NOMO-1 treated with DMSO at 0.1 percent for 48 hours (cell line): ENCODE measurements at regions not wholly inside any gene's neighbourhood (a gene's known extent, or its start where the extent isn't known, plus 50 kb on each side); places are given as distances from the start of the nearest gene placed in this dataset.
A peak's percentile ranks its signal among the peaks of the same experiment; 100 is the strongest.
"Not testable (repeated sequence)": the region's sequence is repeated elsewhere in the genome, so short reads cannot be mapped to it uniquely, and the experiment has no call there.

ENCODE experiments used
- DNase-seq: peaks from one replicate; lab custom pipeline; 2025; ENCODE audit not compliant: unreplicated experiment; lab: John Stamatoyannopoulos, UW

- DNase-seq: no peak
Observed at GRCh38 chr13:87153371-87153770, 517.8 kb upstream of the SLITRK5 start.

DNA sequence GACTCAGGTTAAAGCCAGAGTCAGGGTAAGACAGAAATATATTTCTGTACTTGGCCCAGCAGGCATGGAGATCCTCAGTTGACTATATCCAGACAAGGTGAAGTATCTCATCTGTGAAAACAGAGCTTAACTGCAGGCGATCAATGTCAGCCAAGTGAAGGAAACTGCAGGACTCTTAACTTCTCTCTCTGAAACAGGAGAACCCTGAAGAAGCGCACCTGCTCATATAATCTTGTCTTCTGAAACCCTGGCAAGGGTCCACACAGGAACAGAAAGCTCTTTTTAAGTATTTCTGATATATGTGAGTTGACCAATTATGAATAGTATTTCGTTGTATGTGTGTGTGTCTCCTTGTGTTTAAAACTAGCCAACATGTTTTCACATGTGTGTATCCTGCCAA, 504.8 kb upstream of the SLITRK5 start:
- DNase-seq: no peak

DNA sequence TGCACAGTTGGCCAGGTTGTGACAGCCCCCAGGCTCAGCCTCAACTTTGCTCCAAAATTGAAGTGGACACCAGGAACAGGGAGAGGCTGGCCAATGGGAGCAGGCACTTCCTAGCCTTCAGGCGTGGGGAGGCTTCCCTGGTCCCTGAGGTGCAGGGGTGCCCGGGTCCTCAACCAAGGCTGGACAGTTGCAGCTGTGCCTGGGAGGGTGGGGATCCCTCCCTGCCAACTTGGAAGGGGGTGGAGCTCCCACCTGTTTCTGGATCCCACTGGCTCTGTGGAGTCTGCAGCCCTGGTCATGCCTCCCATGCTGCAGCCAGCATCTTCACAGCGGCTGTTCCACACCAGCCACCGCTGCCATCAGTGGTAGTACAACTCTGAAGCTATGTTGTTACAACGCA, 502.8 kb upstream of the SLITRK5 start:
- no peak for DNase-seq

GRCh38 chr13:87169337-87169736, 501.8 kb upstream of the SLITRK5 start:
- no peak for DNase-seq

- DNase-seq: no peak
Observed at GRCh38 chr13:87172166-87172835, 498.9 kb upstream of the SLITRK5 start.

DNA sequence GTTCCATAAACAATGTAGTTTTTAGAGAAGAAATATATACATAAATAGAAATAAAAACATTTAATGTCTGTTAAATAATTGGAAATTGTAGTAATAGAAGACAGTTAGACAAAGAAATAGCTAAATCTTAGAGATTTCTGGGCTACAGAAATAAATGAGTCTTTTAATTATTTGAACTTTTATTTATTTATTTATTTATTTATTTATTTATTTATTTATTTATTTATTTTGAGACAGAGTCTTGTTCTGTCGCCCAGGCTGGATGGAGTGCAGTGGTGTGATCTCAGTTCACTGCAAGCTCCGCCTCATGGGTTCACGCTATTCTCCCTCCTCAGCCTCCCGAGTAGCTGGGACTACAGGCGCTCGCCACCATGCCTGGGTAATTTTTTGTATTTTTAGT, 486.0 kb upstream of the SLITRK5 start:
- not testable (repeated sequence) for DNase-seq

DNA sequence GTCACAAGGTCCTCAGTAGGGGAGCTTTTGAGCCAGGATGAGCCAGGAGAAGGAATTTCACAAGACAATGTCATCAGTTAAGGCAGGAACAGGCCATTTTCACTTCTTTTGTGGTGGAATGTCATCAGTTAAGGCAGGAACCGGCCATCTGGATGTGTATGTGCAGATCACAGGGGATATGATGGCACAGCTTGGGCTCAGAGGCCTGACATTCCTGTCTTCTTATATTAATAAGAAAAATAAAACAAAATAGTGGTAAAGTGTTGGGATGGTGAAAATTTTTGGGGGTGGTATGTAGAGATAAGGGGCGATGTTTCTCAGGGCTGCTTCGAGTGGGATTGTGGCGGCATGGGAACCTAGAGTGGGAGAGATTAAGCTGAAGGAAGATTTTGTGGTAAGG, 484.5 kb upstream of the SLITRK5 start:
- DNase-seq: not testable (repeated sequence)

DNA sequence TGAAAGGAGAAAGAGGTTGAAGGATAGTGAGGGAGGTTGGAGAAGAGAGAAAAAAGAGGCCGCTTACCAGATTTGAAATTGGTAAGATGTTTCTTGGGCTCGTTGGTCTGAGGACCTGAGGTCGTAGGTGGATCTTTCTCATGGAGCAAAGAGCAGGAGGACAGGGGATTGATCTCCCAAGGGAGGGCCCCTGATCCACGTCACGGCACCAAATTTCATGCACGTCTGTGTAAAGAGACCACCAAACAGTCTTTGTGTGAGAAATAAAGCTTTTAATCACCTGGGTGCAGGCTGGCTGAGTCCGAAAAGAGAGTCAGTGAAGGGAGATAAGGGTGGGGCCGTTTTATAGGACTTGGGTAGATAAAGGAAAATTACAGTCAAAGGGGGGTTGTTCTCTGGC, 479.7 kb upstream of the SLITRK5 start:
- DNase-seq: not testable (repeated sequence)

GRCh38 chr13:87198371-87198770, 472.8 kb upstream of the SLITRK5 start:
- no peak for DNase-seq

GRCh38 chr13:87206708-87207107, 464.5 kb upstream of the SLITRK5 start:
- DNase-seq: no peak

DNA sequence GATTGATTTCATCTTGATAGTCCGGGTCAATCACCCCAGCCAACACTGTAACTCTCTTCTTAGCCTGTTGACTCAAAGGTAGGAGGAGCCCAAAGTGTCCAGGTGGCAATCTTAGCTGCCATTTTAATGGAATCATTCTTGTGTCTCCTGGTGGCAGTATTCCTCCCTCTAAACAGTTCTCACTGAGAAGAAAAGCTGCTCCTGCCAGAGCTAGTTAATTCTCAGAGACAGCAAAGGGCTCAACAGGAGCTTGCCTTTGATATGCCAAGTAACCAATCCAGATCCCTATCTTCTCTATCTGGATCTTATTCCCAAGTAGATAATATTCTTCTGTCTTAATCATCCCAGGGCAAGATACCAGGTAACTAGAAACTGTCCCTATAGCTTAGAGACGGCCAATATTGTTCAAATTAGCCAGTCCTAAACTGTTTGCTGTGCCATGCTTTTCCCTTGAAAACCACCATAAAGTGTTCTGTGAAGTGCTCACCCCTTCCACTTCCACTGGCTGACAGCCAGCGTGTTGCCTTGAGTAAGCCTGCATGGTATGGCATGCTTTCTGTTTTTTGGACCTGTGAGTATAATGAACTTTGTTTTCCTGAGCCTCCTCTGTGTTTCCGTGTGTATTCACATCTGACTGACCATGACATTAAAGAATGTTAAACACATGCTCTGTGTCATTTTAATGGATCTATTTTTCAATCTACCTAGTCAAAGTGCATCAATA, 463.7 kb upstream of the SLITRK5 start:
- no peak for DNase-seq

DNA sequence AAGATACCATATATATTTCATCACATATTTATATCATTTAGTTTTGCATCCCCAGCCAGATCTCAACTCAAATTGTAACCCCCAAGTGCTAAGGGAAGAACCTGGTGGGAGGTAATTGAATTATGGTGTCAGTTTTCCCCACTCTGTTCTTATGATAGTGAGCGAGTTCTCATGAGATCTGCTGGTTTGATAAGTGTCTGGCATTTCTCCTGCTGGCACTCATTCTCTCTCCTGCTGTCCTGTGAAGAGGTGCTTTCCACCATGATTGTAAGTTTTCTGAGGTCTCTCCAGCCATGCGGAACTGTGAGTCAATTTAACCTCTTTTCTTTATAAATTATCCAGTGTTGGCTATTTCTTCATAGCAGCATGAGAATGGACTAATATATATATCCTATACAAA, 462.5 kb upstream of the SLITRK5 start:
- DNase-seq: no peak

- DNase-seq: no peak
Observed at GRCh38 chr13:87234981-87235380, 436.2 kb upstream of the SLITRK5 start.

DNA sequence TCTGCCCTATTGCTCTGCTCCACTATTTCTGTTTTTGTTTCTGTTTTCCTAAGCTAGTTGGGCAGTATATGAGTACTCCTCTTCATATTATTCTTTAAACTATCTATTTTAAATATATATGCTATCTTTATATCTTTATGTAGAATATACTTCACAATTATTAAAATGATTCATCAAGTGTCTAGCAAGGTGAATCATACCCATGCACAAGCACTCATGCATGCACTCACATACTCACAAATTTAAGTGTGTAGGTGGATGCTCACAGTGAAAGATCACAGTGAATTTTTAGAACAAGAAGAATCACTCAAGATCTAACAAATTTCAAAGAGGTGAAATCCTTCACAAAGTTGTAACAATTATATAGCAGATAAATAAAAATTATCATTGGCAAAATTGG, 435.6 kb upstream of the SLITRK5 start:
- no peak for DNase-seq

DNA sequence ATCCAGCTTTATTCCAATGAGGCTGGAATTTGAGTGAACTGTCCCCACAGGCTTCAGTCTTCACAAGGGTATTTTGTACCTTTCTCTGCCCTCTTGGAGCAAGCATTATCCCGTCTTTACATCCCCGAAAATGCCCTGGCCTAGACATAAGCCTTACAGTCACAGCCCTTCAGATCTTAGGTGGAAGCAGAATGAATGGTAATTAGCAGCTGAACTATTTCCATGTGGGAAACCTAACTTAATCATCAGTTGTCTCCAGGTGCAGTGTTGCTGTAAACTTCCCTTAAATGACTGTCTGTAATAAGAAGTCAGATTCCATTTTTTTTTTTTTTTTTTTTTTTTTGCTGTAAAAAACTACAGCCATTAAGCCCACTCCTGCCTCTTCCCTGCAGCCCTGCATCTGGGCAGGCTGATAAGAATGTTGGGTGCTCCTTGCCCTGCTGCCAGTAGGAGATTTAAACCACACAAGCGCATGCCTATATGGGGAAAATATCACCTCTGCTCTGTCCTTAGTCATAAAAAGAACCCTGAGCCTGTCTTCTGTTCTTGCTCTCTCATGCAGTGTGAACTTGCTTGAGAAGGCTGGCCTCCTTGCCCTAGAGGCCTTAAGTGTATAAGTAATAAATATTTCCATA, 426.8 kb upstream of the SLITRK5 start:
- no peak for DNase-seq

DNA sequence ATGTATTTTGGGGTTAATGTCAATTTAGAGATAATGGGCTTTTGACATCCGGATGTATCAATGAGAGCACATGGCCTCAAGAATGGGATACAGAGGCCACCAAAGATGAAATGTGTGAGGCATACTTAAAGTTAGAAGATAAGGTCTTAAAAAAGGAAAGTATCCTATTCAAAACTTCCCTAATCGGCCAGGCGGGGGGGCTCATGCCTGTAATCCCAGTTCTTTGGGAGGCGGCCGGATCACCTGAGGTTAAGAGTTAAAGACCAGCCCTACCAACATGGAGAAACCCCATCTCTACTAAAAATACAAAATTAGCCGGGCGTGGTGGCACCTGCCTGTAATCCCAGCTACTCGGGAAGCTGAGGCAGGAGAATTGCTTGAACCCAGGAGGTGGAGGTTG, 421.3 kb upstream of the SLITRK5 start:
- not testable (repeated sequence) for DNase-seq

- no peak for DNase-seq
Observed at GRCh38 chr13:87255394-87255793, 415.8 kb upstream of the SLITRK5 start.

- no peak for DNase-seq
Observed at GRCh38 chr13:87259479-87260083, 411.6 kb upstream of the SLITRK5 start.

DNA sequence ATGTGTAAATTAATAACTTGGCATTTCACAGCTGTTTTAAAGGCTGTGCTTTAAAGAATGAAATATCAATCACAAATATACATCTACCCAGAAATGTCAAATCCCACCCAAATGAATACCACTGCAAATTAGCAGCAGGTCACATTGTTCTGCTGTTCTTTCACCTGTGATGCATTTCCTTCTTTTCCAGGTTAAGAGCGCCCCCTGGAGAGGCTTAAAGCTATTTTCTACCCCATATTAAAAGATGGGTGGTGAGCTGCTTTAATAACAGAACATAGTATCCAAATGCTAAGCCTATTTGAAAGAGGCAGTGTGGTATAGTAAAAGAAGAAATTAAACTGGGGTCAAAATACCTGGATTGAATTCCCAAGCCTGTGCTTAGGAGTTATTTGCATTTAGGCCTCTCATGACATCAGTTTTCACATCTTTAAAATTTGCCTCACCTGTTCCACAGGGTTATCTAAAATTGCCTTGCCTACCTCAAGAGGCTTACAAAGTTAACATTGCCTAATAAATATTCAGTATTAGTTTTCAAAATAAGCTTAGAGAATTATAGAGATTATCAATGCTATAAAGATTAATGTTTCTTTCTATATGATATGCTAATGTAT, 396.9 kb upstream of the SLITRK5 start:
- peak; percentile 57 for DNase-seq

- no peak for DNase-seq
Observed at GRCh38 chr13:87280139-87280538, 391.0 kb upstream of the SLITRK5 start.

DNA sequence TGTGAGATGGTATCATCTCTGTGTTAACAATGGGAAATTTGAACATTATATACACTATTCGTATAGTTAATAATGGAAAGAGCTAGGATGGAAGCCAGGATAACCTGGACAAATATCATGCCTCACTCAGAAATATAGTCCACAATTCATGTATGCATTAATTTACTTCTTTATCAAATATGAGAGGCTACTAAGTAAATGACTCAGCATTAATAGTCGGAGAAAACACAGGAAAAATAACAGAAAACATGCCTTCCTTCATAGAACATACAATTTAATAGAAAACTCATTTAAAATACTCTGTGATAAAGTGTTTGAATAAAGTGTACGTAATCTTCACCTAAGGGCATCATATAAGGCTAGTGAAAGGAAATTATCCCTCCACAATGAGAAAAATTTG, 383.4 kb upstream of the SLITRK5 start:
- no peak for DNase-seq
